ENCODE measurements at regions not wholly inside any gene's neighbourhood (a gene's known extent, or its start where the extent isn't known, plus 50 kb on each side); places are given as distances from the start of the nearest gene placed in this dataset.

DNA sequence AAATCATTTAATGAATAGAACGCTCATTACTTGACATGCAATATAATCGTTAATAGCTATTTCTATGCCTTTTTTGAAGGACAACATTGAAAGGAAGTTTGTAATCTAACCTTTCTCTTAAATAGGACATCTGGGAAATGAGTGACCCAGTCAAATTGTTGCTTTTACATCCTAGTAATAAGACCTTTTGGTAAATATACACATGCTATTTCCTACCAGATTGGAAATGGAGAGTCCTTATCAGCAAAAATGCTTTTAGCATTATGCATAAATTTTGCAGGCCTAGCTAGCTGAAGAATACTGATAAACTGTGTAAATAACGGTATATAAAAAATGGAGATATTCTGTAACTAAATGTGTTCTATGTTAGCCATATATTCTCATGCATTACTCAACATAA, 567.3 kb upstream of the DSEL start:
- TF ChIP-seq, protein P1, sequence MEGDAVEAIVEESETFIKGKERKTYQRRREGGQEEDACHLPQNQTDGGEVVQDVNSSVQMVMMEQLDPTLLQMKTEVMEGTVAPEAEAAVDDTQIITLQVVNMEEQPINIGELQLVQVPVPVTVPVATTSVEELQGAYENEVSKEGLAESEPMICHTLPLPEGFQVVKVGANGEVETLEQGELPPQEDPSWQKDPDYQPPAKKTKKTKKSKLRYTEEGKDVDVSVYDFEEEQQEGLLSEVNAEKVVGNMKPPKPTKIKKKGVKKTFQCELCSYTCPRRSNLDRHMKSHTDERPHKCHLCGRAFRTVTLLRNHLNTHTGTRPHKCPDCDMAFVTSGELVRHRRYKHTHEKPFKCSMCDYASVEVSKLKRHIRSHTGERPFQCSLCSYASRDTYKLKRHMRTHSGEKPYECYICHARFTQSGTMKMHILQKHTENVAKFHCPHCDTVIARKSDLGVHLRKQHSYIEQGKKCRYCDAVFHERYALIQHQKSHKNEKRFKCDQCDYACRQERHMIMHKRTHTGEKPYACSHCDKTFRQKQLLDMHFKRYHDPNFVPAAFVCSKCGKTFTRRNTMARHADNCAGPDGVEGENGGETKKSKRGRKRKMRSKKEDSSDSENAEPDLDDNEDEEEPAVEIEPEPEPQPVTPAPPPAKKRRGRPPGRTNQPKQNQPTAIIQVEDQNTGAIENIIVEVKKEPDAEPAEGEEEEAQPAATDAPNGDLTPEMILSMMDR (IDR thresholded peaks at IDR 0.05): no peak
- TF ChIP-seq EZH2phosphoT487 (IDR thresholded peaks at IDR 0.05): no peak
- no peak for TF ChIP-seq EZH2 (IDR thresholded peaks at IDR 0.05)
